ENCODE measurements at regions not wholly inside any gene's neighbourhood (a gene's known extent, or its start where the extent isn't known, plus 50 kb on each side); places are given as distances from the start of the nearest gene placed in this dataset.

DNA sequence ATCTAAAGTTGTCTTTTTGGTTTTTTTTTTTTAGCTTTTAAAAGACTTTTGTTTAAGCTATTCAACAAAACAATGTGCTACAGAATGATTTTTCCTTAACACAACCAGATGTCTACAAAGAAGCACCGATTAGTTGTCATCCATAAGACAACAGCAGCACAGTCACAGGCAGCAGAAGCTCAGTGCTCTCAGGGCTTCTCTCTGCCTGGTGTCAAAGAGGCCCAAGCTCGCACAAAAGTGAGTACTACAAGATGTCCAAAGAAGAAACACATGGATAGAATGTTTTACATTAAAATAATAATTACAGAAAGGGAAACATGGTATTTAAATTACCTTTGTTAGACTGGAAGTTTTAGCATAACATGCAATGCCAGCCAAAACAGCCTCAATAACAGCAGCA is 81.6 kb downstream of the DNAAF9 start:
- no peak overlapping the region for H3K4me3 ChIP-seq (ENCODE audit: low read depth, low read length)
- TF ChIP-seq, protein P1, sequence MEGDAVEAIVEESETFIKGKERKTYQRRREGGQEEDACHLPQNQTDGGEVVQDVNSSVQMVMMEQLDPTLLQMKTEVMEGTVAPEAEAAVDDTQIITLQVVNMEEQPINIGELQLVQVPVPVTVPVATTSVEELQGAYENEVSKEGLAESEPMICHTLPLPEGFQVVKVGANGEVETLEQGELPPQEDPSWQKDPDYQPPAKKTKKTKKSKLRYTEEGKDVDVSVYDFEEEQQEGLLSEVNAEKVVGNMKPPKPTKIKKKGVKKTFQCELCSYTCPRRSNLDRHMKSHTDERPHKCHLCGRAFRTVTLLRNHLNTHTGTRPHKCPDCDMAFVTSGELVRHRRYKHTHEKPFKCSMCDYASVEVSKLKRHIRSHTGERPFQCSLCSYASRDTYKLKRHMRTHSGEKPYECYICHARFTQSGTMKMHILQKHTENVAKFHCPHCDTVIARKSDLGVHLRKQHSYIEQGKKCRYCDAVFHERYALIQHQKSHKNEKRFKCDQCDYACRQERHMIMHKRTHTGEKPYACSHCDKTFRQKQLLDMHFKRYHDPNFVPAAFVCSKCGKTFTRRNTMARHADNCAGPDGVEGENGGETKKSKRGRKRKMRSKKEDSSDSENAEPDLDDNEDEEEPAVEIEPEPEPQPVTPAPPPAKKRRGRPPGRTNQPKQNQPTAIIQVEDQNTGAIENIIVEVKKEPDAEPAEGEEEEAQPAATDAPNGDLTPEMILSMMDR (conservative IDR thresholded peaks at IDR 0.05; ENCODE audit: low read depth, low read length): no peak
- no peak for DNase-seq (ENCODE audit: low read depth)

DNA sequence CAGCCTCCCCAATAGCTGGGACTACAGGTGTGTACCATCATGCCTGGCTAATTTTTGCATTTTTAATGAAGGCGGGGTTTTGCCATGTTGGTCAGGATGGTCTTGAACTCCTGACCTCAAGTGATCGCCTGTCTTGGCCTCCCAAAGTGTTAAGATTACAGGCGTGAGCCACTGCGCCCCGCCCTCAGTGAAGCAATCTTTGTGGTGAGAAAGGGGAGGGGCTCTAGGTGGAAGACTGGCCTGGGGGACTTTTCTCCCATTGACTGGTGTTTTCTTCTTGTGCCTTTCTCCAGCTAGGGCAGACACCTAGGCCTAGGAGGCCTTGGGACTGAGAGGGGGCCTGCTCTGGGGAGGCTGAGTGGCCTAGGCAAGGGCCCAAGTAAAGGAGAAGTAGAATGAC is 84.1 kb downstream of the DNAAF9 start:
- TF ChIP-seq, protein P1 (conservative IDR thresholded peaks at IDR 0.05; ENCODE audit: low read depth, low read length): no peak
- DNase-seq (ENCODE audit: low read depth): no peak
- no peak overlapping the region for H3K4me3 ChIP-seq (ENCODE audit: low read depth, low read length)

DNA sequence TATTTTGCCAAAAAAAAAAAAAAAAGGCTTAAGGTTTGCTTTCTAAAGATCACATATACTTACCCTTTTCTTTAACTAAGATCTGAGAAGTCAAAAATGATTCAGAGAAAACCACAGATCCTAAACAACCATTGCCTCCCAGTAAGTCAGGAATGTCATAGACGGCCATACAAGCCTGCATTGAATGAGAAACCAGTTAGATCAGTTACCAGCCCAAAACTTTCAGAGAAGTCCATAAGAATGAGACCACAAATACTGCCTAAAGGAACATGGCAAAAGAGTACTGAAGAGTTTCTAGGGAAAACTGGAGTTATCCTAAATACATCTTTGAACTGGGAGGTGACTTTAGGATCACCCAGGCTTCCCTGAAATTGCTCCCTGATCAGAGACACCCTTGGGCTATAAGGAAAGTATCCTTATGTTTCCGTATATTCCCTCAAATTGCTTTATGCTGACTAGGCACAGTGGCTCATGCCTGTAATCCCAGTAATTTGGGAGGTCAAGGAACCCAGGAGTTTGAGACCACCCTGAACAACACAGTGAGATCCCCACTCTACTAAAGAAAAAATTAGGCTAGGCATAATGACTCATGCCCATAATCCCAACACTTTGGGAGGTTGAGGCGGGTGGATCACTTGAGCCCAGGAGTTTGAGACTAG is 79.4 kb upstream of the SLC4A11 start:
- TF ChIP-seq, protein P1 (conservative IDR thresholded peaks at IDR 0.05; ENCODE audit: low read depth, low read length): no peak
- H3K4me3 ChIP-seq (ENCODE audit: low read depth, low read length): no peak overlapping the region
- peak; percentile 25 for DNase-seq (ENCODE audit: low read depth)

DNA sequence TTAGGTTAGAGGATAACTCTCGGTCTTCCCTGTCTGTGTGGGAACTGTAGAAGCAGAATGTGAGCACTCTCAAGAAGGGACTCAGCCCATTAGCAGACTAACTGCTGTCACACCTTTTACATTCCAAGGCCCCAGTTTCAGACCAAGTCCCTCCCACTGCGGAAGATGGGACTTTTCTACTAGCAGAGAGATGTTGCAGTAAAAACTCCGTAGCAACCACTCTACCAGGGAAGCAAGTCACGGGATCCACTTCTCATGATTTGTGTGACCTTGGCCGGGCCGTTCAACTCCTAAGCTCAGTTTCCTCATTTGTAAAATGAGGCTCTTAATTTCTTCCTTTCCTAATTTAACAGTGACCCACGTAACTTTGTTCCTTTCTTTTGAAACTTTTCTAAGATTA is 77.1 kb upstream of the SLC4A11 start:
- TF ChIP-seq, protein P1 (conservative IDR thresholded peaks at IDR 0.05; ENCODE audit: low read depth, low read length): no peak
- H3K4me3 ChIP-seq (ENCODE audit: low read depth, low read length): no peak overlapping the region
- DNase-seq (ENCODE audit: low read depth): no peak

DNA sequence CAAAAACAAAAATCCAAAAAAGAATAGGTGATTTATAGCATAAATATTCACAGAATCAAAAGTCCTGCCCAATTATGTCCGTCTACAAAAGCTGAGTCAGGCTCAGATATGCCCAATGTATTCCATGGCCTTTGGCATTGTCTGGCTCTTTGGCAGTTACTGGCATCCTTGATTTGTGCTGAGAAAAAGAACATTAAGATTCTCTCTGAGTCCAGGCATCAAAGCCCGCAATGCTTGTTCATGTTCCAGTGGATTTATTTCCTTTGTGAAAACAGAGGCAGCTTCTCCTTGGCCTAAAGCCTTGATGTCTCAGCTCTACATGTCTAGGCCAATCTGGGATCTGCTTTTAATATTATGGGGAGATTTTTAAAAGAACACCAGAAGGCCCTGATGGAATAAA is 76.1 kb upstream of the SLC4A11 start:
- TF ChIP-seq, protein P1 (conservative IDR thresholded peaks at IDR 0.05; ENCODE audit: low read depth, low read length): no peak
- no peak for DNase-seq (ENCODE audit: low read depth)
- H3K4me3 ChIP-seq (ENCODE audit: low read depth, low read length): no peak overlapping the region

DNA sequence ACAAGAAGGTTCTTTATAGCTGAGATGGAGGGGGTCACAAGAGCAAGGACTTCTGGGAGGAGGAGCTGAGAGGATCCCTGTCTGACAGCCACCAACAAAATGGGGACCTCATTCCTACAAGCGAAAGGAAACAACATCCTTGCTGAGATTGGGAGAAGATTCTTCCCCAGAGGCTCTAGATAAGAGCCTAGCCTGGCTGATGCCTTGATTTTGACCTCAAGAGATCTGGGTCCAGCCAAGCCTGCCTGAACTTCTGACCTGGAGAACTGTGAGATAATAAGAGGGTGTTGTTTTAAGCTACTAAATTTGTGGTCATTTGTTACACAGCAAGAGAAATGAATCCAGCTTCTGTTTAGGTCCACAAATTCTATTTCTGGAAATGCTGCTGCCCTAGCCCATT is 75.4 kb upstream of the SLC4A11 start:
- TF ChIP-seq, protein P1 (conservative IDR thresholded peaks at IDR 0.05; ENCODE audit: low read depth, low read length): no peak
- no peak overlapping the region for H3K4me3 ChIP-seq (ENCODE audit: low read depth, low read length)
- no peak for DNase-seq (ENCODE audit: low read depth)

DNA sequence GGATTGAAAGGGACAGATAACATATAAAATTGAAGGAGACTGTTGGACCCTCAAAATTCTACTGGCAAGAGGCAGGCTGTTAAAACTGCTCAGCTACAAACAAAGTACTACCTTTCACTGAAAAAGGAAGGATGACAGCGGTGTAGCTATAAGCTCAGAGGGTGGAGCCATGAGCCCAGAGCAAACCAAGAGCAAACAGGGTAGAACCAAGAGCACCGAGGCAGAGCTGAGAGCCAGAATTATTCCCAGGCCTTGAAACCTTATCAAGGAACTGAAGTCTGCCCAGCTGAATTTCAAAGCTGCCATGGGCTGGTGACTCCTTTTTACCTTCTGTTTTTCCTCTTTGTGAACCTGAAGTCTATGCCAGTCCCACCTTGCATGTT is 74.7 kb upstream of the SLC4A11 start:
- TF ChIP-seq, protein P1 (conservative IDR thresholded peaks at IDR 0.05; ENCODE audit: low read depth, low read length): no peak
- H3K4me3 ChIP-seq (ENCODE audit: low read depth, low read length): no peak overlapping the region
- peak; percentile 17 for DNase-seq (ENCODE audit: low read depth)

All from choroid plexus epithelial cell (primary cell).